Common myeloid progenitor, CD34-positive (primary cell): ENCODE measurements at regions not wholly inside any gene's neighbourhood (a gene's known extent, or its start where the extent isn't known, plus 50 kb on each side); places are given as distances from the start of the nearest gene placed in this dataset.

Source experiments
- CTCF ChIA-PET: fragments of 350-600 bp; sonication (Branson Sonifier 250); formaldehyde crosslinking; loops from one replicate; lab custom pipeline; 2021; ENCODE audit warnings: antibody characterized with exemption; lab: Charles Lee
- POLR2A ChIA-PET: fragments of 350-600 bp; sonication (Branson Sonifier 250); formaldehyde crosslinking; loops from one replicate; lab custom pipeline; 2021; ENCODE audit warnings: antibody characterized with exemption; lab: Charles Lee
- DNase-seq, 3 donors: peaks; one replicate each; pipeline versions ENCODE4 v3.0.0 to v3.0.0-alpha.2; 2013
- H3K27ac ChIP-seq, 2 experiments: 1 replicate in 1 of 2; 2 replicates in 1 of 2; pipeline ENCODE4 v1.7.0; 2013; ENCODE audit warnings: inconsistent platforms in 2 of 2, low read length in 2 of 2, mild to moderate bottlenecking in 2 of 2, low read depth in 1 of 2, moderate library complexity in 1 of 2; ENCODE audit not compliant: severe bottlenecking in 2 of 2, insufficient read depth in 1 of 2, poor library complexity in 1 of 2
- H3K27me3 ChIP-seq, 5 experiments: replicated peaks in 2 of 5; 1 replicate in 3 of 5; 2 replicates in 2 of 5; pipeline versions ENCODE4 v1.6.1 to v1.7.0; 2013; ENCODE audit warnings: low read length in 4 of 5, mild to moderate bottlenecking in 2 of 5, moderate library complexity in 2 of 5, inconsistent platforms in 1 of 5; ENCODE audit not compliant: insufficient read depth in 5 of 5, control insufficient read depth in 4 of 5
- H3K36me3 ChIP-seq, 4 experiments: 1 replicate in 2 of 4; 2 replicates in 2 of 4; pipeline versions ENCODE4 v1.6.1 to v1.7.0; 2013; ENCODE audit warnings: low read length in 3 of 4, control low read depth in 1 of 4, mild to moderate bottlenecking in 1 of 4; ENCODE audit not compliant: control insufficient read depth in 4 of 4, insufficient read depth in 4 of 4
- H3K4me1 ChIP-seq, 4 experiments: 1 replicate in 3 of 4; 2 replicates in 1 of 4; pipeline versions ENCODE4 v1.6.1 to v1.7.1; 2013; ENCODE audit warnings: low read length in 3 of 4, mild to moderate bottlenecking in 3 of 4, control low read depth in 1 of 4, inconsistent platforms in 1 of 4, moderate library complexity in 1 of 4; ENCODE audit not compliant: control insufficient read depth in 4 of 4, insufficient read depth in 4 of 4; ENCODE audit errors: control extremely low read depth in 1 of 4
- H3K4me3 ChIP-seq, 7 experiments: 1 replicate in 4 of 7; 2 replicates in 3 of 7; pipeline versions ENCODE4 v1.5.1 to v1.7.0; 2013; ENCODE audit warnings: mild to moderate bottlenecking in 7 of 7, low read length in 6 of 7, moderate library complexity in 6 of 7, inconsistent platforms in 2 of 7, low read depth in 2 of 7, control low read depth in 1 of 7; ENCODE audit not compliant: insufficient read depth in 4 of 7, control insufficient read depth in 1 of 7; ENCODE audit errors: extremely low read depth in 1 of 7
- H3K9me3 ChIP-seq, 5 experiments: 1 replicate in 4 of 5; 2 replicates in 1 of 5; pipeline versions ENCODE4 v1.6.1 to v1.7.1; 2013; ENCODE audit warnings: low read length in 4 of 5, mild to moderate bottlenecking in 2 of 5, inconsistent platforms in 1 of 5, low read depth in 1 of 5, moderate library complexity in 1 of 5; ENCODE audit not compliant: control insufficient read depth in 4 of 5, insufficient read depth in 2 of 5; ENCODE audit errors: control extremely low read depth in 1 of 5
- WGBS: methylation state at CpG from one replicate; pipeline ENCODE4 v1.1.5; 2013; ENCODE audit not compliant: insufficient coverage; 5-methylcytosine and 5-hydroxymethylcytosine counted together

- DNase-seq = no peak
- Histone ChIP-seq H3K27ac (no peak overlapping the region), H3K27me3 (no peaks in the 10 kb centered on the region), H3K9me3 (peaks cover 0 to 3% (median 0%) of the 10 kb centered on the region in 5 experiments), H3K4me3 (no peak overlapping the region), H3K36me3 (no peaks in the 10 kb centered on the region), H3K4me1 (no peaks in the 10 kb centered on the region)
- 83% methylated on average over 2 of the region's 2 CpGs for WGBS
- CTCF ChIA-PET = no interaction called here
- POLR2A ChIA-PET = no interaction called here
These were observed 62.3 kb upstream of the DKK2 start for GRCh38 chr4:107098401-107098800.

- Histone ChIP-seq H3K27ac (no peak overlapping the region), H3K9me3 (peaks cover 0 to 3% (median 0%) of the 10 kb centered on the region in 5 experiments), H3K27me3 (no peaks in the 10 kb centered on the region), H3K4me3 (no peak overlapping the region), H3K36me3 (no peaks in the 10 kb centered on the region), H3K4me1 (no peaks in the 10 kb centered on the region)
- ChIA-PET CTCF (no interaction called here), POLR2A (no interaction called here)
- no peak for DNase-seq
- WGBS = 100% methylated on average over 2 of the region's 3 CpGs
These were observed 58.9 kb upstream of the DKK2 start for GRCh38 chr4:107094976-107095375.

- no peak overlapping the region for H3K4me3 ChIP-seq
- peaks cover 0 to 3% (median 0%) of the 10 kb centered on the region in 5 experiments for H3K9me3 ChIP-seq
- no peaks in the 10 kb centered on the region for H3K36me3 ChIP-seq
- CTCF ChIA-PET = no interaction called here
- H3K4me1 ChIP-seq = no peaks in the 10 kb centered on the region
- POLR2A ChIA-PET = no interaction called here
- no peaks in the 10 kb centered on the region for H3K27me3 ChIP-seq
- WGBS = 90% methylated on average over 2 of the region's 2 CpGs
- no peak overlapping the region for H3K27ac ChIP-seq
- peak in 2 of 3 donors; percentile 5 to 46 for DNase-seq
These were observed 58.2 kb upstream of the DKK2 start for GRCh38 chr4:107094332-107094731.
